Neuronal stem cell (in vitro differentiated cells): ENCODE measurements at regions not wholly inside any gene's neighbourhood (a gene's known extent, or its start where the extent isn't known, plus 50 kb on each side); places are given as distances from the start of the nearest gene placed in this dataset.

Experiments
- DNase-seq: peaks from one replicate; pipeline ENCODE4 v3.0.0-alpha.2; 2013; ENCODE audit warnings: low spot score
- H2AFZ ChIP-seq: one replicate; pipeline ENCODE4 v1.6.1; 2013; ENCODE audit warnings: mild to moderate bottlenecking, low read length, inconsistent platforms
- H2AK5ac ChIP-seq: 2 replicates; pipeline ENCODE4 v1.6.1; 2013; ENCODE audit warnings: low read depth, mild to moderate bottlenecking, inconsistent platforms, low read length, moderate library complexity, mixed read lengths
- H2BK120ac ChIP-seq: 2 replicates; pipeline ENCODE4 v1.6.1; 2013; ENCODE audit warnings: low read depth, mild to moderate bottlenecking, inconsistent platforms, low read length, moderate library complexity, mixed read lengths
- H2BK12ac ChIP-seq: one replicate; pipeline ENCODE4 v1.6.1; 2013; ENCODE audit warnings: low read length, inconsistent platforms
- H2BK15ac ChIP-seq: 2 replicates; pipeline ENCODE4 v1.6.1; 2013; ENCODE audit warnings: mild to moderate bottlenecking, low read length, inconsistent platforms, mixed read lengths
- H2BK5ac ChIP-seq: one replicate; pipeline ENCODE4 v1.6.1; 2013; ENCODE audit warnings: inconsistent platforms, mild to moderate bottlenecking, low read length, moderate library complexity
- H3K14ac ChIP-seq: one replicate; pipeline ENCODE4 v1.6.1; 2013; ENCODE audit warnings: low read length, inconsistent platforms
- H3K18ac ChIP-seq: 2 replicates; pipeline ENCODE4 v1.6.1; 2013; ENCODE audit warnings: low read length, inconsistent platforms
- H3K23ac ChIP-seq: 2 replicates; pipeline ENCODE4 v1.6.1; 2013; ENCODE audit warnings: low read depth, mild to moderate bottlenecking, mixed read lengths, low read length, inconsistent platforms; ENCODE audit not compliant: poor library complexity
- H3K27ac ChIP-seq: replicated peaks from 3 replicates; pipeline ENCODE4 v1.5.1; 2013; ENCODE audit warnings: low read length, inconsistent platforms
- H3K27me3 ChIP-seq, 3 experiments: 2 replicates each; pipeline ENCODE4 v1.6.1; 2013; ENCODE audit warnings: low read length in 3 of 3, mild to moderate bottlenecking in 2 of 3, inconsistent platforms in 1 of 3, low read depth in 1 of 3, mixed read lengths in 1 of 3, moderate library complexity in 1 of 3; ENCODE audit not compliant: control insufficient read depth in 3 of 3, insufficient read depth in 3 of 3
- H3K36me3 ChIP-seq, 2 donors: replicated peaks in 1 of 2; 2 replicates each; pipeline ENCODE4 v1.6.1; 2013; ENCODE audit warnings: low read length in 2 of 2; ENCODE audit not compliant: control insufficient read depth in 2 of 2, insufficient read depth in 2 of 2
- H3K4ac ChIP-seq: 2 replicates; pipeline ENCODE4 v1.6.1; 2013; ENCODE audit warnings: inconsistent platforms, mild to moderate bottlenecking, low read length, moderate library complexity
- H3K4me1 ChIP-seq, 2 donors: 1 replicate in 1 of 2; 2 replicates in 1 of 2; pipeline ENCODE4 v1.6.1; 2013; ENCODE audit warnings: low read length in 2 of 2, low read depth in 1 of 2; ENCODE audit not compliant: control insufficient read depth in 2 of 2, insufficient read depth in 1 of 2
- H3K4me2 ChIP-seq: one replicate; pipeline ENCODE4 v1.6.1; 2013; ENCODE audit warnings: mild to moderate bottlenecking, low read length, inconsistent platforms; ENCODE audit not compliant: insufficient read depth, poor library complexity, severe bottlenecking
- H3K4me3 ChIP-seq, 2 donors: 2 replicates each; pipeline ENCODE4 v1.5.1; 2013; ENCODE audit warnings: low read length in 2 of 2, mild to moderate bottlenecking in 2 of 2, inconsistent platforms in 1 of 2, moderate library complexity in 1 of 2
- H3K79me1 ChIP-seq: one replicate; pipeline ENCODE4 v1.6.1; 2013; ENCODE audit warnings: low read depth, mild to moderate bottlenecking, inconsistent platforms, low read length, moderate library complexity
- H3K9ac ChIP-seq: one replicate; pipeline ENCODE4 v1.6.1; 2013; ENCODE audit warnings: mild to moderate bottlenecking, low read depth, low read length, inconsistent platforms; ENCODE audit not compliant: poor library complexity
- H3K9me3 ChIP-seq, 2 donors: replicated peaks in 1 of 2; 2 replicates each; pipeline versions ENCODE3 to v1.6.1; 2013; ENCODE audit warnings: low read length in 2 of 2, mild to moderate bottlenecking in 2 of 2, inconsistent platforms in 1 of 2, low read depth in 1 of 2, mixed read lengths in 1 of 2, moderate library complexity in 1 of 2; ENCODE audit not compliant: control insufficient read depth in 2 of 2, insufficient read depth in 1 of 2
- H4K8ac ChIP-seq: one replicate; pipeline ENCODE4 v1.6.1; 2013; ENCODE audit warnings: low read depth, mild to moderate bottlenecking, inconsistent platforms, low read length, moderate library complexity
- H4K91ac ChIP-seq: one replicate; pipeline ENCODE4 v1.6.1; 2013; ENCODE audit warnings: low read length, low read depth, mild to moderate bottlenecking, inconsistent platforms; ENCODE audit not compliant: poor library complexity
- WGBS, 2 donors: extraction: QIAGEN DNeasy Blood & Tissue Kit; methylation state at CpG; one replicate each; pipeline ENCODE4 v1.1.7; 2013; ENCODE audit warnings: missing lambda C conversion rate in 2 of 2, mixed read lengths in 1 of 2; ENCODE audit not compliant: insufficient read length in 2 of 2, insufficient replicate concordance in 1 of 2; ENCODE audit errors: extremely low coverage in 2 of 2; 5-methylcytosine and 5-hydroxymethylcytosine counted together

- Histone ChIP-seq H3K18ac (no peak overlapping the region), H3K4ac (no peak overlapping the region), H2BK120ac (no peak overlapping the region), H3K79me1 (no peaks in the 10 kb centered on the region), H2BK15ac (no peak overlapping the region), H3K27ac (no peak overlapping the region), H2BK5ac (no peak overlapping the region), H2AFZ (no peak overlapping the region), H2AK5ac (no peak overlapping the region), H4K8ac (no peak overlapping the region), H3K27me3 (peaks cover 0 to 15% (median 0%) of the 10 kb centered on the region in 3 experiments), H3K36me3 (no peaks in the 10 kb centered on the region), H3K23ac (no peak overlapping the region), H3K4me1 (no peaks in the 10 kb centered on the region), H3K4me2 (no peak overlapping the region), H3K14ac (no peak overlapping the region), H3K4me3 (no peak overlapping the region), H2BK12ac (no peak overlapping the region), H3K9me3 (no peaks in the 10 kb centered on the region), H3K9ac (no peak overlapping the region), H4K91ac (no peak overlapping the region)
- no peak for DNase-seq
- no CpG with 5 or more reads among the region's 2 CpGs for WGBS, 2 donors
Observed at GRCh38 chr5:74295676-74296075, 344.9 kb downstream of the ENC1 start.

GRCh38 chr5:74295141-74295540 lies 345.4 kb downstream of the ENC1 start:
- H3K27me3 ChIP-seq = peaks cover 0 to 15% (median 0%) of the 10 kb centered on the region in 3 experiments
- no peaks in the 10 kb centered on the region for H3K4me1 ChIP-seq
- H3K36me3 ChIP-seq = no peaks in the 10 kb centered on the region
- no peak overlapping the region for H2BK12ac ChIP-seq
- H2BK15ac ChIP-seq = no peak overlapping the region
- H3K4me3 ChIP-seq = no peak overlapping the region
- H3K4me2 ChIP-seq = no peak overlapping the region
- no peaks in the 10 kb centered on the region for H3K9me3 ChIP-seq
- no peak overlapping the region for H4K91ac ChIP-seq
- no CpG with 5 or more reads among the region's 3 CpGs for WGBS, 2 donors
- H3K23ac ChIP-seq = no peak overlapping the region
- no peak overlapping the region for H2AFZ ChIP-seq
- no peak overlapping the region for H3K27ac ChIP-seq
- H4K8ac ChIP-seq = no peak overlapping the region
- H2BK5ac ChIP-seq = no peak overlapping the region
- H3K9ac ChIP-seq = no peak overlapping the region
- no peak for DNase-seq
- no peak overlapping the region for H3K18ac ChIP-seq
- H2AK5ac ChIP-seq = no peak overlapping the region
- no peak overlapping the region for H3K14ac ChIP-seq
- no peak overlapping the region for H3K4ac ChIP-seq
- no peaks in the 10 kb centered on the region for H3K79me1 ChIP-seq
- no peak overlapping the region for H2BK120ac ChIP-seq

GRCh38 chr5:74294231-74294705 lies 346.3 kb downstream of the ENC1 start:
- Histone ChIP-seq H2BK15ac (no peak overlapping the region), H3K9me3 (no peaks in the 10 kb centered on the region), H3K4me1 (no peaks in the 10 kb centered on the region), H2BK5ac (no peak overlapping the region), H4K91ac (no peak overlapping the region), H3K79me1 (no peaks in the 10 kb centered on the region), H2AK5ac (no peak overlapping the region), H2AFZ (no peak overlapping the region), H3K9ac (no peak overlapping the region), H3K27me3 (peaks cover 0 to 15% (median 0%) of the 10 kb centered on the region in 3 experiments), H3K4ac (no peak overlapping the region), H3K36me3 (no peaks in the 10 kb centered on the region), H2BK120ac (no peak overlapping the region), H3K23ac (no peak overlapping the region), H3K4me3 (no peak overlapping the region), H3K27ac (no peak overlapping the region), H4K8ac (no peak overlapping the region), H3K4me2 (no peak overlapping the region), H3K18ac (no peak overlapping the region), H2BK12ac (no peak overlapping the region), H3K14ac (no peak overlapping the region)
- no peak for DNase-seq
- 100% methylated on average over 1 of the region's 6 CpGs for WGBS, 2 donors

GRCh38 chr5:74293182-74293581 lies 347.3 kb downstream of the ENC1 start:
- Histone ChIP-seq H4K91ac (no peak overlapping the region), H3K14ac (no peak overlapping the region), H3K9me3 (no peaks in the 10 kb centered on the region), H2AFZ (no peak overlapping the region), H3K18ac (no peak overlapping the region), H3K36me3 (no peaks in the 10 kb centered on the region), H3K4ac (no peak overlapping the region), H3K27me3 (peaks cover 0 to 15% (median 0%) of the 10 kb centered on the region in 3 experiments), H3K4me3 (no peak overlapping the region), H4K8ac (no peak overlapping the region), H2AK5ac (no peak overlapping the region), H2BK5ac (no peak overlapping the region), H2BK120ac (no peak overlapping the region), H3K4me1 (no peaks in the 10 kb centered on the region), H3K79me1 (no peaks in the 10 kb centered on the region), H3K27ac (no peak overlapping the region), H3K4me2 (no peak overlapping the region), H3K23ac (no peak overlapping the region), H3K9ac (no peak overlapping the region), H2BK15ac (no peak overlapping the region), H2BK12ac (no peak overlapping the region)
- no CpG with 5 or more reads among the region's 5 CpGs for WGBS, 2 donors
- DNase-seq = no peak
